HCT116 (cell line): ENCODE measurements at regions not wholly inside any gene's neighbourhood (a gene's known extent, or its start where the extent isn't known, plus 50 kb on each side); places are given as distances from the start of the nearest gene placed in this dataset.

Experiments
- ATAC-seq: fragments of 200-7000 bp; cut with Tn5 transposase; 2 replicates; pipeline ENCODE4 v1.9.1; 2020; ENCODE audit warnings: mild to moderate bottlenecking, moderate library complexity
- BruUV-seq: library from RNA; stranded (reverse); fragments of 400-500 nt; replicated peaks from 2 replicates; lab custom pipeline; 2021; lab: Mats Ljungman, UMichigan
- CTCF ChIA-PET: fragments of 300-600 bp; sonication (Branson Sonifier 250); formaldehyde crosslinking; loops from one replicate; lab custom pipeline; 2021; ENCODE audit warnings: antibody characterized with exemption; lab: Charles Lee
- POLR2A ChIA-PET: fragments of 300-600, 350-600 bp; sonication (Branson Sonifier 250); formaldehyde crosslinking; loops from one replicate; lab custom pipeline; 2021; ENCODE audit warnings: antibody characterized with exemption; lab: Charles Lee
- RAD21 ChIA-PET, 2 experiments: fragments of 300-600 bp; sonication (Branson Sonifier 250); formaldehyde crosslinking; loops; one replicate each; lab custom pipeline; 2023; ENCODE audit warnings: low total read pairs in 2 of 2; ENCODE audit not compliant: uncharacterized antibody in 2 of 2, unreplicated experiment in 2 of 2, low non-redundant PET in 1 of 2; lab: Charles Lee
- DNase-seq: peaks from one replicate; pipeline ENCODE4 v3.0.0-alpha.2; 2010; ENCODE audit warnings: low read depth, low spot score
- H2AFZ ChIP-seq: fragments of 200-600 bp; shearing (Covaris generic), sonication (generic); 2 replicates; pipeline ENCODE4 v1.6.1; 2017; ENCODE audit warnings: low read depth, mixed run types, mixed read lengths, antibody characterized with exemption, low read length; ENCODE audit not compliant: poor library complexity, severe bottlenecking
- H3K27ac ChIP-seq: 2 replicates; pipeline ENCODE4 v1.5.1; 2012; ENCODE audit warnings: low read depth, low read length
- H3K27me3 ChIP-seq: fragments of 200-600 bp; sonication (generic); 2 replicates; pipeline ENCODE4 v1.6.1; 2016; ENCODE audit warnings: mixed run types, low read length, mixed read lengths; ENCODE audit not compliant: insufficient read depth
- H3K36me3 ChIP-seq, 2 experiments: fragments of 200-500 bp in 1 of 2; fragments of 200-600 bp in 1 of 2; sonication (Bioruptor generic) in 1 of 2; sonication (generic) in 1 of 2; 2 replicates each; pipeline versions ENCODE4 v1.5.1 to v1.6.1; 2014 to 2016; ENCODE audit warnings: low read length in 2 of 2, inconsistent platforms in 1 of 2, mixed read lengths in 1 of 2, mixed run types in 1 of 2; ENCODE audit not compliant: insufficient read depth in 2 of 2, control insufficient read depth in 1 of 2
- H3K4me1 ChIP-seq, 2 experiments: fragments of 200-600 bp in 1 of 2; sonication (generic) in 1 of 2; 2 replicates each; pipeline versions ENCODE4 v1.5.1 to v1.6.1; 2012 to 2017; ENCODE audit warnings: low read length in 2 of 2, inconsistent platforms in 1 of 2, mild to moderate bottlenecking in 1 of 2, mixed read lengths in 1 of 2, mixed run types in 1 of 2, moderate library complexity in 1 of 2; ENCODE audit not compliant: insufficient read depth in 2 of 2, control insufficient read depth in 1 of 2
- H3K4me2 ChIP-seq: fragments of 200-600 bp; sonication (generic); 2 replicates; pipeline ENCODE4 v1.6.1; 2017; ENCODE audit warnings: mixed run types, low read length, mixed read lengths
- H3K4me3 ChIP-seq, 2 experiments: fragments of 200-600 bp in 1 of 2; sonication (generic) in 1 of 2; replicated peaks in 1 of 2; 2 replicates each; pipeline ENCODE4 v1.5.1; 2011 to 2016; ENCODE audit warnings: low read length in 2 of 2, control low read depth in 1 of 2, low read depth in 1 of 2, mild to moderate bottlenecking in 1 of 2, mixed read lengths in 1 of 2, mixed run types in 1 of 2
- H3K79me2 ChIP-seq: fragments of 200-600 bp; sonication (generic); 2 replicates; pipeline ENCODE4 v1.6.1; 2017; ENCODE audit warnings: mild to moderate bottlenecking, mixed run types, low read length, moderate library complexity, mixed read lengths; ENCODE audit not compliant: insufficient read depth
- H3K9ac ChIP-seq: fragments of 200-600 bp; sonication (generic); 2 replicates; pipeline ENCODE4 v1.6.1; 2016; ENCODE audit warnings: low read length, mixed read lengths
- H3K9me2 ChIP-seq: fragments of 200-600 bp; sonication (generic), shearing (Covaris generic); 2 replicates; pipeline ENCODE4 v1.6.1; 2017; ENCODE audit warnings: mixed run types, mild to moderate bottlenecking, moderate library complexity; ENCODE audit not compliant: insufficient read depth
- H3K9me3 ChIP-seq, 2 experiments: fragments of 200-500 bp in 1 of 2; fragments of 200-600 bp in 1 of 2; sonication (Bioruptor generic) in 1 of 2; sonication (generic) in 1 of 2; 2 replicates each; pipeline ENCODE4 v1.6.1; 2014 to 2017; ENCODE audit warnings: low read length in 2 of 2, mixed read lengths in 2 of 2, inconsistent platforms in 1 of 2, low read depth in 1 of 2, mild to moderate bottlenecking in 1 of 2, mixed run types in 1 of 2, moderate library complexity in 1 of 2; ENCODE audit not compliant: control insufficient read depth in 1 of 2, insufficient read depth in 1 of 2
- H4K20me1 ChIP-seq: fragments of 200-600 bp; sonication (generic), shearing (Covaris generic); 2 replicates; pipeline ENCODE4 v1.6.1; 2017; ENCODE audit warnings: mixed run types, mild to moderate bottlenecking, moderate library complexity; ENCODE audit not compliant: insufficient read depth
- CBX3 ChIP-seq: IDR thresholded peaks from 2 replicates; pipeline ENCODE4 v1.6.1; 2012; ENCODE audit warnings: low read depth
- CEBPB ChIP-seq: IDR thresholded peaks from 2 replicates; pipeline ENCODE4 v1.6.1; 2012; ENCODE audit warnings: low read depth
- ELF1 ChIP-seq: IDR thresholded peaks from 2 replicates; pipeline ENCODE4 v1.6.1; 2012; ENCODE audit warnings: low read depth, borderline replicate concordance
- EZH2 ChIP-seq: fragments of 200-600 bp; sonication (generic); IDR thresholded peaks from 2 replicates; pipeline ENCODE4 v1.6.1; 2017; ENCODE audit warnings: antibody characterized with exemption, mixed run types
- EZH2phosphoT487 ChIP-seq: fragments of 200-600 bp; IDR thresholded peaks from 2 replicates; pipeline ENCODE4 v1.6.1; 2018; ENCODE audit warnings: antibody characterized with exemption, borderline replicate concordance
- FOSL1 ChIP-seq: IDR thresholded peaks from 2 replicates; pipeline ENCODE4 v1.6.1; 2012; ENCODE audit warnings: low read depth
- JUND ChIP-seq: IDR thresholded peaks from 2 replicates; pipeline ENCODE4 v1.6.1; 2012
- POLR2AphosphoS5 ChIP-seq: IDR thresholded peaks from 2 replicates; pipeline ENCODE4 v1.6.1; 2011; ENCODE audit warnings: mild to moderate bottlenecking, low read depth, low read length, moderate library complexity
- RAD21 ChIP-seq: IDR thresholded peaks from 2 replicates; pipeline ENCODE4 v1.6.1; 2012; ENCODE audit warnings: low read depth, mild to moderate bottlenecking
- SIN3A ChIP-seq: IDR thresholded peaks from 2 replicates; pipeline ENCODE4 v1.6.1; 2012; ENCODE audit warnings: low read depth
- SP1 ChIP-seq: IDR thresholded peaks from 2 replicates; pipeline ENCODE4 v1.6.1; 2012; ENCODE audit warnings: low read depth
- SRF ChIP-seq: IDR thresholded peaks from 2 replicates; pipeline ENCODE4 v1.6.1; 2012; ENCODE audit warnings: low read depth
- TCF7L2 ChIP-seq: IDR thresholded peaks from 2 replicates; pipeline ENCODE4 v1.7.0; 2011; ENCODE audit warnings: borderline replicate concordance, inconsistent platforms; ENCODE audit not compliant: insufficient read depth, insufficient read length; ENCODE audit errors: extremely low read depth
- ZFX ChIP-seq: fragments of 450-650 bp; IDR thresholded peaks from 2 replicates; pipeline ENCODE4 v1.6.1; 2017
- ZNF274 ChIP-seq: fragments of 200-500 bp; sonication (Bioruptor generic); IDR thresholded peaks from 2 replicates; pipeline ENCODE4 v1.6.1; 2014; ENCODE audit warnings: mild to moderate bottlenecking, low read depth, low read length, inconsistent platforms
- intact Hi-C: fragments of 100-400 bp; cut with micrococcal nuclease; formaldehyde crosslinking; loops from 2 replicates; pipeline ENCODE4 v1.10.0; 2022
- TF ChIP-seq, protein P1 (sequence below): IDR thresholded peaks from 2 replicates; pipeline ENCODE4 v1.6.1; 2012
- TF ChIP-seq, protein P2 (sequence below): IDR thresholded peaks from 2 replicates; pipeline ENCODE4 v1.6.1; 2011; ENCODE audit warnings: mild to moderate bottlenecking, low read length, moderate library complexity; ENCODE audit not compliant: insufficient replicate concordance; ENCODE audit errors: extremely low read depth
- TF ChIP-seq, protein P3 (sequence below): IDR thresholded peaks from 2 replicates; pipeline ENCODE4 v1.6.1; 2012; ENCODE audit warnings: low read depth
- TF ChIP-seq, protein P4 (sequence below): IDR thresholded peaks from 2 replicates; pipeline ENCODE4 v1.6.1; 2012

DNA sequence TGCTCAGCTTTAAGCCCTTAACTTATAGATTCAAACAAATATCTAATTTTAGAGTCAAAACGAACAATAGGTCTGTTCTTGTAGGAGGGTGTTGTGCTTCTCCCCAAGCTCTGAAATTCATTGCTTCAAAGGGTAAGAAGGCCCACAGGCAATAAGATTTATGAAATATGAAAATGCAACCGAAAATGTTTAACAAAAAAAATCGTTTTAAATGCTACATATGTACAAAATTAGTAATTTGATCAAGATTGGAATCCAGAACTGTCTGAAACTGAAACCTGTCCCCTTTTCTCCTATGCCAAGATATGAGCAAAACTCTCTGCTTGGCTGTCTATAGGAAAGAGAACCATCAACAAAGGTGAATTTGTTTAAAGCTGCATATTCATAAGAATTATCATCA, 534.3 kb downstream of the PLPP3 start:
- TF ChIP-seq POLR2AphosphoS5 (no peak), ZFX (no peak), SP1 (no peak), ELF1 (no peak), CEBPB (no peak), SRF (no peak), CBX3 (no peak), FOSL1 (no peak), TCF7L2 (no peak), ZNF274 (no peak), SIN3A (no peak), RAD21 (no peak), EZH2phosphoT487 (no peak), EZH2 (no peak), JUND (no peak)
- TF ChIP-seq, protein P1, sequence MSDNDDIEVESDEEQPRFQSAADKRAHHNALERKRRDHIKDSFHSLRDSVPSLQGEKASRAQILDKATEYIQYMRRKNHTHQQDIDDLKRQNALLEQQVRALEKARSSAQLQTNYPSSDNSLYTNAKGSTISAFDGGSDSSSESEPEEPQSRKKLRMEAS = no peak
- TF ChIP-seq, protein P2, sequence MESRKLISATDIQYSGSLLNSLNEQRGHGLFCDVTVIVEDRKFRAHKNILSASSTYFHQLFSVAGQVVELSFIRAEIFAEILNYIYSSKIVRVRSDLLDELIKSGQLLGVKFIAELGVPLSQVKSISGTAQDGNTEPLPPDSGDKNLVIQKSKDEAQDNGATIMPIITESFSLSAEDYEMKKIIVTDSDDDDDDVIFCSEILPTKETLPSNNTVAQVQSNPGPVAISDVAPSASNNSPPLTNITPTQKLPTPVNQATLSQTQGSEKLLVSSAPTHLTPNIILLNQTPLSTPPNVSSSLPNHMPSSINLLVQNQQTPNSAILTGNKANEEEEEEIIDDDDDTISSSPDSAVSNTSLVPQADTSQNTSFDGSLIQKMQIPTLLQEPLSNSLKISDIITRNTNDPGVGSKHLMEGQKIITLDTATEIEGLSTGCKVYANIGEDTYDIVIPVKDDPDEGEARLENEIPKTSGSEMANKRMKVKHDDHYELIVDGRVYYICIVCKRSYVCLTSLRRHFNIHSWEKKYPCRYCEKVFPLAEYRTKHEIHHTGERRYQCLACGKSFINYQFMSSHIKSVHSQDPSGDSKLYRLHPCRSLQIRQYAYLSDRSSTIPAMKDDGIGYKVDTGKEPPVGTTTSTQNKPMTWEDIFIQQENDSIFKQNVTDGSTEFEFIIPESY = no peak
- TF ChIP-seq, protein P3, sequence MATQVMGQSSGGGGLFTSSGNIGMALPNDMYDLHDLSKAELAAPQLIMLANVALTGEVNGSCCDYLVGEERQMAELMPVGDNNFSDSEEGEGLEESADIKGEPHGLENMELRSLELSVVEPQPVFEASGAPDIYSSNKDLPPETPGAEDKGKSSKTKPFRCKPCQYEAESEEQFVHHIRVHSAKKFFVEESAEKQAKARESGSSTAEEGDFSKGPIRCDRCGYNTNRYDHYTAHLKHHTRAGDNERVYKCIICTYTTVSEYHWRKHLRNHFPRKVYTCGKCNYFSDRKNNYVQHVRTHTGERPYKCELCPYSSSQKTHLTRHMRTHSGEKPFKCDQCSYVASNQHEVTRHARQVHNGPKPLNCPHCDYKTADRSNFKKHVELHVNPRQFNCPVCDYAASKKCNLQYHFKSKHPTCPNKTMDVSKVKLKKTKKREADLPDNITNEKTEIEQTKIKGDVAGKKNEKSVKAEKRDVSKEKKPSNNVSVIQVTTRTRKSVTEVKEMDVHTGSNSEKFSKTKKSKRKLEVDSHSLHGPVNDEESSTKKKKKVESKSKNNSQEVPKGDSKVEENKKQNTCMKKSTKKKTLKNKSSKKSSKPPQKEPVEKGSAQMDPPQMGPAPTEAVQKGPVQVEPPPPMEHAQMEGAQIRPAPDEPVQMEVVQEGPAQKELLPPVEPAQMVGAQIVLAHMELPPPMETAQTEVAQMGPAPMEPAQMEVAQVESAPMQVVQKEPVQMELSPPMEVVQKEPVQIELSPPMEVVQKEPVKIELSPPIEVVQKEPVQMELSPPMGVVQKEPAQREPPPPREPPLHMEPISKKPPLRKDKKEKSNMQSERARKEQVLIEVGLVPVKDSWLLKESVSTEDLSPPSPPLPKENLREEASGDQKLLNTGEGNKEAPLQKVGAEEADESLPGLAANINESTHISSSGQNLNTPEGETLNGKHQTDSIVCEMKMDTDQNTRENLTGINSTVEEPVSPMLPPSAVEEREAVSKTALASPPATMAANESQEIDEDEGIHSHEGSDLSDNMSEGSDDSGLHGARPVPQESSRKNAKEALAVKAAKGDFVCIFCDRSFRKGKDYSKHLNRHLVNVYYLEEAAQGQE = no peak
- TF ChIP-seq, protein P4, sequence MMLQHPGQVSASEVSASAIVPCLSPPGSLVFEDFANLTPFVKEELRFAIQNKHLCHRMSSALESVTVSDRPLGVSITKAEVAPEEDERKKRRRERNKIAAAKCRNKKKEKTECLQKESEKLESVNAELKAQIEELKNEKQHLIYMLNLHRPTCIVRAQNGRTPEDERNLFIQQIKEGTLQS = no peak
- Histone ChIP-seq H3K4me1 (no peaks in the 10 kb centered on the region), H3K27me3 (no peaks in the 10 kb centered on the region), H4K20me1 (no peaks in the 10 kb centered on the region), H2AFZ (no peak overlapping the region), H3K9me2 (no peaks in the 10 kb centered on the region), H3K4me3 (no peak overlapping the region), H3K4me2 (no peak overlapping the region), H3K27ac (no peak overlapping the region), H3K9me3 (no peaks in the 10 kb centered on the region), H3K79me2 (no peaks in the 10 kb centered on the region), H3K36me3 (no peaks in the 10 kb centered on the region), H3K9ac (no peak overlapping the region)
- CTCF ChIA-PET = no interaction called here
- BruUV-seq = no TSS peak
- intact Hi-C loops = no loop called here
- RAD21 ChIA-PET = no interaction called here
- DNase-seq (no peak), ATAC-seq (no peak)
- POLR2A ChIA-PET = no interaction called here
